Mucosa of rectum (tissue), 2 donors: ENCODE measurements at regions not wholly inside any gene's neighbourhood (a gene's known extent, or its start where the extent isn't known, plus 50 kb on each side); places are given as distances from the start of the nearest gene placed in this dataset.
"Not testable (repeated sequence)": the region's sequence is repeated elsewhere in the genome, so short reads cannot be mapped to it uniquely, and the experiment has no call there.

Experiments used
- H3K27ac ChIP-seq, 2 donors: one replicate each; pipeline ENCODE4 v1.7.0; 2013; ENCODE audit warnings: inconsistent platforms in 2 of 2, low read depth in 2 of 2, low read length in 2 of 2
- H3K27me3 ChIP-seq, 2 donors: one replicate each; pipeline ENCODE4 v1.7.0; 2013; ENCODE audit warnings: low read length in 2 of 2; ENCODE audit not compliant: control insufficient read depth in 2 of 2, insufficient read depth in 2 of 2
- H3K36me3 ChIP-seq, 2 donors: one replicate each; pipeline ENCODE4 v1.7.0; 2013; ENCODE audit warnings: low read length in 2 of 2; ENCODE audit not compliant: control insufficient read depth in 2 of 2, insufficient read depth in 2 of 2
- H3K4me1 ChIP-seq, 2 donors: one replicate each; pipeline ENCODE4 v1.7.0; 2013; ENCODE audit warnings: low read length in 2 of 2, mild to moderate bottlenecking in 1 of 2; ENCODE audit not compliant: control insufficient read depth in 2 of 2, insufficient read depth in 2 of 2
- H3K4me3 ChIP-seq, 2 donors: one replicate each; pipeline ENCODE4 v1.7.0; 2013; ENCODE audit warnings: low read length in 2 of 2
- H3K9ac ChIP-seq, 2 donors: one replicate each; pipeline ENCODE4 v1.7.0; 2013; ENCODE audit warnings: low read length in 2 of 2, low read depth in 1 of 2, mild to moderate bottlenecking in 1 of 2
- H3K9me3 ChIP-seq, 2 donors: one replicate each; pipeline ENCODE4 v1.7.0; 2013; ENCODE audit warnings: low read length in 2 of 2; ENCODE audit not compliant: control insufficient read depth in 2 of 2
- donor health status: healthy.
- donor health status: Normal muscosa, but diverticular disease.

DNA sequence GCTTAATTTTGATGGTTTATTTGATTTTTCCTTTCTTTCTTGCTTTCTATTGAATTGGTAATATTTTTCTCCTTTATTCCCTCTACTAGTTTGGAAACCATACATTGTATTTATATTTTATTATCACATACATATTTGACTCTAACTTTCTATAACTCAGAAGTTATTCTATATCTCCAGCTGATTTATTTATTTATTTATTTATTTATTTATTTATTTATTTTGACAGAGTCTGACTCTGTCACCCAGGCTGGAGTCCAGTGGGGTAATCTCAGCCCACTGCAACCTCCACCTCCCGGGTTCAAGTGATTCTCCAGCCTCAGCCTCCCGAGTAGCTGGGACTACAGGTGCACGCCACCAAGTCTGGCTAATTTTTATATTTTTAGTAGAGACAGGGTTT is 122.7 kb upstream of the EDNRB start:
- not testable (repeated sequence) for H3K9ac ChIP-seq, H3K27ac ChIP-seq, H3K4me1 ChIP-seq, H3K4me3 ChIP-seq, H3K36me3 ChIP-seq, H3K9me3 ChIP-seq, H3K27me3 ChIP-seq

DNA sequence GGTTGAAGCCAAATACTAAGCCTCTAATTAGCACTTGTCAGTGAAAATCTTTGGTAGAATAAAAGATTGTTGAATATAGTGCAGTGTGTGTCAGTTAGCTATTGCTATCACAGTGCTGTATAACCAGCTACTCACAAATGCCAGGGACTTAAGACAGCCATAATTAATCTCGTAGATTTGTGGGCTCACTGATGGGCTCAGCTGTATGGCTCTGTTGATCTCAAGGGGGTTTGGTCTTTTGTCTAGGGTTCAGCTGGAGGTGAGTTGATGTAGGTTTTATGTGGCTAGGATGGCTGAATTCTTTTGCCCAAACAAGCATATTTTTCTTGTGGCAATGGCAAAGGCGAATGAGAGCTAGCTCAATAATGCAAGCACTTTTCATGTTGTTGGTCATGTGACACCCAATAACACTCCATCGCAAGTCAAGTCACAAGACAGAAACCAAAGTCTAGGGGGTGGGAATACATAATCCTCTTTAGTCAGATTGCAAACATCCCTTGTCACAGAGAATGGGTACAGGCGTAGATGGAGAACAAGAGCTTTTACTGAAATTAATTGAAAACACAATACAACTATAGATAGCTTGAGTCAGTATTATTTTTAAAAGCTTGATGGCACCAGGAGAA is 121.7 kb upstream of the EDNRB start:
- Histone ChIP-seq H3K4me1 (no peaks in the 10 kb centered on the region), H3K36me3 (no peaks in the 10 kb centered on the region), H3K27me3 (no peaks in the 10 kb centered on the region), H3K9me3 (no peaks in the 10 kb centered on the region), H3K27ac (no peak overlapping the region), H3K4me3 (no peak overlapping the region), H3K9ac (no peak overlapping the region)

DNA sequence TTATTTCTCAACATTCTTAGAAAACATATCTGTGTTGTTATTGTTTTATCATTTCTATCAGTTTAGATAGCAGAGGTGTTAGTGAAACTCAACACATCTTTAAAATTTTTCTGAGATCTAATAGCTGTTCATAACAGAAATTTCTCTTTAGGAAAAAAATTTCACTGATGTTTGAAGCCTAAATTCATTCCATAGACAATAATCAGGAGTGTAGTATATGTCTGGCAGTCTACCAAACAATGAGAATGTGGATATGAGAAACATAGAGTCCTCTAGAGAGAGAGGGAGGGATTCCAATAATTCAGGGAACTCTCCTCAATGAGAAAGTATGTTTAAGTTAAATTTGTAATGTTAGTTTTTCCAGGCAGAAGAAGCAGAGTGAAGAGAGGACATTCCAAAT is 118.2 kb upstream of the EDNRB start:
- Histone ChIP-seq H3K9ac (no peak overlapping the region), H3K27me3 (no peaks in the 10 kb centered on the region), H3K4me1 (no peaks in the 10 kb centered on the region), H3K36me3 (no peaks in the 10 kb centered on the region), H3K4me3 (no peak overlapping the region), H3K9me3 (no peaks in the 10 kb centered on the region), H3K27ac (no peak overlapping the region)

DNA sequence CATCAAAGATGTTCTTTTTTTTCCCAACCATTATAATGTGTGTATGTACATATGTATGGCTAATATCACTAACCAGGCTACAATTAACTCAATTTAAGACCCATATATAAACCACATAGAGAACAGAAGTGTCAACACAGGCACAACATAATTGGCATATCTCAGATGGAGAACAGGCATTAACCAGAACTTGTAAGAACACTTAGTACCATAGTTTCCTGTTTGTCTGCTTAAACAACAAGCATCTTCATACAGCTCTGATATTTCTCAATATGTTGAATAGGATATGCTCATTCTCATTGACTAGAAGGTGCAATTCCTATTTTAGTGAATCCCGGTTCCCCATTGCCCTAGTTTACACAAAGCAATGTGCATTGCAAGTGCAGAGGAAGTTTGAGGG is 116.9 kb upstream of the EDNRB start:
- H3K9ac ChIP-seq: no peak overlapping the region
- no peak overlapping the region for H3K4me3 ChIP-seq
- no peaks in the 10 kb centered on the region for H3K36me3 ChIP-seq
- H3K27ac ChIP-seq: no peak overlapping the region
- H3K4me1 ChIP-seq: no peaks in the 10 kb centered on the region
- H3K27me3 ChIP-seq: no peaks in the 10 kb centered on the region
- H3K9me3 ChIP-seq: no peaks in the 10 kb centered on the region

DNA sequence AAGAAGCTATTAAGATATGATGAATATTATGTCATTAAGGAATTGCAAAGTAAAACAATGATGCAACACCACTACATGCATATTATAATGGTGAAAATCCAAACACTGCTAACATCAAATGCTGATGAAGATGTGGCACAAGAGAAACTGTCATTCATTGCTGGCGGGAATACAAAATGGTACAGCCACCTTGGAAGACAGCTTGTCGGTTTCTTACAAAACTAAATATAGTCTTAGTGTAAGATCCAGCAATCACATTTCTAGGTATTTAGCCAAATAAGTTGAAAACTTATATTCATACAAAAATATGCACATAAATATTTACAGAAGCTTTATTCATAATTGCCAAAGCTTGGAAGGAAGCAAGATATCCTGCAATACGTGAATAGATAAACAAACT is 114.9 kb upstream of the EDNRB start:
- no peak overlapping the region for H3K9ac ChIP-seq
- no peaks in the 10 kb centered on the region for H3K4me1 ChIP-seq
- no peak overlapping the region for H3K4me3 ChIP-seq
- H3K9me3 ChIP-seq: no peaks in the 10 kb centered on the region
- no peak overlapping the region for H3K27ac ChIP-seq
- no peaks in the 10 kb centered on the region for H3K36me3 ChIP-seq
- H3K27me3 ChIP-seq: no peaks in the 10 kb centered on the region

DNA sequence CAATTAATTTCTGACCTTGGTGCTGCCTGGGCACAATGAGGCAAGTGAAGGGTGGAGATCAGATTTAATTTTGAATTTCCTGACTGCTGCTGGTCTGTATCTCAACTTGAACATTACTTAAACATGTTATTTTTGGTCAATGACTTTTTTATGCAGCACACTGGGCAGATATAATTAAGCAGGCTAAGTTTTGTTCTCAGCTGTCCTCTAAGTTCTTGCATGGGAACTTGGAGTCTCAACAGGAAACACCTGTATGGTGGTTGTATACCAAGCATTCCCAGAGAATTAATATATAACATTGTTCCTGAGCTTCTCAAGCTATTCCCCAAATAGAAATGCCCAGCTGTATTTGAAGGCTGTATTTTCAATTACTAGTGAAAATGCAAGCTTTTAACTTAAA is 113.5 kb upstream of the EDNRB start:
- Histone ChIP-seq H3K9me3 (no peaks in the 10 kb centered on the region), H3K9ac (no peak overlapping the region), H3K27me3 (no peaks in the 10 kb centered on the region), H3K4me1 (no peaks in the 10 kb centered on the region), H3K4me3 (no peak overlapping the region), H3K27ac (no peak overlapping the region), H3K36me3 (no peaks in the 10 kb centered on the region)

DNA sequence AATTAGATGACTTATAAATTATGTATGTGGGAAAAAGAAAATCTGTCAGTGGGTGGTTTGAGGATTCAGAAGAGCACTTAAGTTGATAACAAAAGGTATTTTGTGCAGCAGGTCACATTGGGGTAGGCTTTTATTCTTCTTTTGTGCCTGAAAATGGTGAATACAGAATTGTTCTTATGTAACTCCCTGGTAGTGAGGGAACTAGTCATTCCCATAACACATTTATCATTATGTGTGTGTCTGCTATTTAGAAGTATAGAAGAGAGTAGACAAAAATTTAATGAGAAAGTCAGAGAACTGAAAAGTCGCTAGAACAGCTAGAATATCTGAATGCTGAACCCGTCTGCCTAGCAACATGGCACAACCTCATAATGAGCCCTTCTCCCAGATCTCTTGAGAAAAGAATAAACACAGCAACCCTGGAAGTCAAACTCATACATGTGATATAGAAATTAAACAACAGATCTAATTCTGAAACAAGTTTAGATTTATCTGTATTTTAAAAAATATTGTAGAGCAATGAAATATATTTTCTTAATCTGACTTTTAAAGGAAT is 111.8 kb upstream of the EDNRB start:
- no peaks in the 10 kb centered on the region for H3K27me3 ChIP-seq
- no peak overlapping the region for H3K27ac ChIP-seq
- no peaks in the 10 kb centered on the region for H3K9me3 ChIP-seq
- no peaks in the 10 kb centered on the region for H3K4me1 ChIP-seq
- H3K4me3 ChIP-seq: no peak overlapping the region
- no peaks in the 10 kb centered on the region for H3K36me3 ChIP-seq
- no peak overlapping the region for H3K9ac ChIP-seq

DNA sequence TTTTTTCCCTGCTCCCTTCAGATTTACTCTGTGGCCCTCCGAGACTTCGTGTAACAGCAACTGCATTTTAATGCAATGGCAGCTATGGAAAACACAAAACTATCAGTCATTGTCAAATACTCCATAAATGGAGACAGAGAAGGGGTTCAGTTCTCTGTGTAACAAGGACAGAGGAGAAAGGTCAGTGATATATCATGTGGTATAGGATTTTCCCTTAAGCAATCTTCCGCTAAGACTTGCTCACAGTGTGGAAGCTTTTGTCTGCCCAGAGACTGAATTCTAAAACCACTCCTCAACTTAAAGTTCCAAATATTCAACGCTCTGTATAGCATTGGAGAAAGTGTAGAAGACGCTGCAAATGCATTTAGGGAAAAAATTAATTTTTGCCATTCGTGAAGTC is 111.3 kb upstream of the EDNRB start:
- Histone ChIP-seq H3K9me3 (no peaks in the 10 kb centered on the region), H3K27ac (no peak overlapping the region), H3K4me1 (no peaks in the 10 kb centered on the region), H3K9ac (no peak overlapping the region), H3K36me3 (no peaks in the 10 kb centered on the region), H3K4me3 (no peak overlapping the region), H3K27me3 (no peaks in the 10 kb centered on the region)

DNA sequence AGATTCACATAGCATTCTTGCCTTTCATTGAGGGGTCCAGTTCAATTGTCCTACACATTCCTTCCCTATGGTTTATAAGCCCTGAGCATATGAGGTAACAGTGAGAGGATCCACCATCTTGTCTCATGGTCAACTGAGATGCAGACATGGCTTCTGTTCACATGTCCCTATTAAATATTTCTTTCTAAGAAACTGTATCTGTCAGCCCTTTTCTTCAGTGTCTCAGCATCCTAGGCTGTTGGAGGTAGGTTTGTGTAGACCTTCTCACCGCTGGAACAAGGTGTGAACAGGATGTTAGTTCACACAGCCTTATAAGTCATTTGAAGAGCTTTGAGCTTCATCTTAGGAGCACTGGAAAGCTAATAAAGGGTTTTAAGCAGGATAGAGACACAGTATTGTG is 110.3 kb upstream of the EDNRB start:
- H3K4me1 ChIP-seq: no peaks in the 10 kb centered on the region

DNA sequence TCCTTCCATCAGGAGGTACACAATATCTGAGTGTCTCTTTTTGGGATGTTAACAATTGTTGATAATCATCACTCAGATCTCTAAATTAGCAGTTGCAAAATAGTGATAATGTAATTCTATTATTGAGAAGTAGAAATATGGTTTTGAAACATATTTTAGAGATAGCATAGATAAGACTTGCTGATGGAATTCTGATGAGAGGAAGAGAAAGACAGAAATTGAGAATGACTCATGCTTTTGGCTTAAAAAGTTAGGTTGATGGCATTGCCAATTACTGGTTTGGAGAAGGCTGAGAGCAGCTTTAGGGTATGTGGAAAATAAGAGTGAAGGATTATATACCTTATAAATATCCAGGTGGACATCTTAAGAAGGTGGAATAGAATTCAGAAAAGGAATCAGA is 106.4 kb upstream of the EDNRB start:
- Histone ChIP-seq H3K36me3 (no peaks in the 10 kb centered on the region), H3K4me3 (no peak overlapping the region), H3K9me3 (peaks cover 0 to 4% of the 10 kb centered on the region in 2 donors), H3K27me3 (no peaks in the 10 kb centered on the region), H3K9ac (no peak overlapping the region), H3K27ac (no peak overlapping the region), H3K4me1 (no peaks in the 10 kb centered on the region)

More for the DNA sequence above, 110.3 kb upstream of the EDNRB start:
- Histone ChIP-seq H3K4me3 (no peak overlapping the region), H3K27me3 (no peaks in the 10 kb centered on the region), H3K27ac (no peak overlapping the region), H3K36me3 (no peaks in the 10 kb centered on the region), H3K9ac (no peak overlapping the region), H3K9me3 (no peaks in the 10 kb centered on the region)
